ENCODE measurements at regions not wholly inside any gene's neighbourhood (a gene's known extent, or its start where the extent isn't known, plus 50 kb on each side); places are given as distances from the start of the nearest gene placed in this dataset.

- DNase-seq = no peak
- H3K27ac ChIP-seq = no peak overlapping the region
- TF ChIP-seq, protein P1, sequence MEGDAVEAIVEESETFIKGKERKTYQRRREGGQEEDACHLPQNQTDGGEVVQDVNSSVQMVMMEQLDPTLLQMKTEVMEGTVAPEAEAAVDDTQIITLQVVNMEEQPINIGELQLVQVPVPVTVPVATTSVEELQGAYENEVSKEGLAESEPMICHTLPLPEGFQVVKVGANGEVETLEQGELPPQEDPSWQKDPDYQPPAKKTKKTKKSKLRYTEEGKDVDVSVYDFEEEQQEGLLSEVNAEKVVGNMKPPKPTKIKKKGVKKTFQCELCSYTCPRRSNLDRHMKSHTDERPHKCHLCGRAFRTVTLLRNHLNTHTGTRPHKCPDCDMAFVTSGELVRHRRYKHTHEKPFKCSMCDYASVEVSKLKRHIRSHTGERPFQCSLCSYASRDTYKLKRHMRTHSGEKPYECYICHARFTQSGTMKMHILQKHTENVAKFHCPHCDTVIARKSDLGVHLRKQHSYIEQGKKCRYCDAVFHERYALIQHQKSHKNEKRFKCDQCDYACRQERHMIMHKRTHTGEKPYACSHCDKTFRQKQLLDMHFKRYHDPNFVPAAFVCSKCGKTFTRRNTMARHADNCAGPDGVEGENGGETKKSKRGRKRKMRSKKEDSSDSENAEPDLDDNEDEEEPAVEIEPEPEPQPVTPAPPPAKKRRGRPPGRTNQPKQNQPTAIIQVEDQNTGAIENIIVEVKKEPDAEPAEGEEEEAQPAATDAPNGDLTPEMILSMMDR (IDR thresholded peaks at IDR 0.05) = no peak
- no peak for TF ChIP-seq POLR2A (IDR thresholded peaks at IDR 0.05)
- intact Hi-C loops (cut with DNase I) = no loop called here
- 65 to 75% methylated on average over 1 of the region's 1 CpG for WGBS, 2 donors
- no peaks in the 10 kb centered on the region for H3K4me1 ChIP-seq
- H3K36me3 ChIP-seq = no peaks in the 10 kb centered on the region
- no peaks in the 10 kb centered on the region for H3K27me3 ChIP-seq
- no peaks in the 10 kb centered on the region for H3K9me3 ChIP-seq
- H3K4me3 ChIP-seq = no peak overlapping the region
Measured at GRCh38 chr1:173293756-173294155, 86.6 kb upstream of the TNFSF4 start.

GRCh38 chr1:173294843-173295242 lies 87.7 kb upstream of the TNFSF4 start:
- Histone ChIP-seq H3K9me3 (no peaks in the 10 kb centered on the region), H3K36me3 (no peaks in the 10 kb centered on the region), H3K27me3 (no peaks in the 10 kb centered on the region), H3K27ac (no peak overlapping the region), H3K4me1 (no peaks in the 10 kb centered on the region), H3K4me3 (no peak overlapping the region)
- intact Hi-C loops (cut with DNase I) = no loop called here
- WGBS, 2 donors = 47 to 57% methylated on average over 2 of the region's 2 CpGs
- TF ChIP-seq, protein P1 (IDR thresholded peaks at IDR 0.05) = no peak
- no peak for TF ChIP-seq POLR2A (IDR thresholded peaks at IDR 0.05)
- no peak for DNase-seq

DNA sequence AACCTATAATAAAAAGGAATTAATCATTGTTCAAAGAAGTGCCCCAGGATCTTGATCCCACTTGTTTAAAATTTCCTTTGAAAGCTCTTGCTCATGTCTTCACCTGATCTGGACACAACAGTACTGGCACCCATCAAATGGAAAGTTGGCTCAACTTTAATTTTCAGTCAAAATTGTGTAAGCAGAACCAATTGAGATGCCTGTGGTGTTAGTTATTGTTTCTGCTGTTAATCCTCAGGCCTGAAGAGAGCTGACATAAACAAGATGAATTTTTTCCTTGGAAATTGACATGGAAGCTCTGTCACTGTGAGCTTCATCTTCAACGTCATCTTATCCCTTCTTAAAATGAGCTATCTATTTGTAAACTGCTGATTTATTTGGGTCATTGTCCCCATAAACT lies 88.3 kb upstream of the TNFSF4 start:
- WGBS, 2 donors = 27 to 64% methylated on average over 1 of the region's 1 CpG
- H3K36me3 ChIP-seq = no peaks in the 10 kb centered on the region
- intact Hi-C loops (cut with DNase I) = no loop called here

GRCh38 chr1:173295995-173296394 lies 88.9 kb upstream of the TNFSF4 start:
- Histone ChIP-seq H3K36me3 (no peaks in the 10 kb centered on the region), H3K4me1 (no peaks in the 10 kb centered on the region), H3K4me3 (no peak overlapping the region), H3K27me3 (no peaks in the 10 kb centered on the region), H3K27ac (no peak overlapping the region), H3K9me3 (no peaks in the 10 kb centered on the region)
- TF ChIP-seq POLR2A (IDR thresholded peaks at IDR 0.05) = no peak
- TF ChIP-seq, protein P1 (IDR thresholded peaks at IDR 0.05) = no peak
- intact Hi-C loops (cut with DNase I) = no loop called here
- WGBS, 2 donors = 80 to 94% methylated on average over 1 of the region's 1 CpG
- no peak for DNase-seq

More for the DNA sequence above, 88.3 kb upstream of the TNFSF4 start:
- TF ChIP-seq POLR2A (IDR thresholded peaks at IDR 0.05) = no peak
- TF ChIP-seq, protein P1 (IDR thresholded peaks at IDR 0.05) = no peak
- Histone ChIP-seq H3K4me1 (no peaks in the 10 kb centered on the region), H3K27ac (no peak overlapping the region), H3K27me3 (no peaks in the 10 kb centered on the region), H3K4me3 (no peak overlapping the region), H3K9me3 (no peaks in the 10 kb centered on the region)
- DNase-seq = no peak

DNA sequence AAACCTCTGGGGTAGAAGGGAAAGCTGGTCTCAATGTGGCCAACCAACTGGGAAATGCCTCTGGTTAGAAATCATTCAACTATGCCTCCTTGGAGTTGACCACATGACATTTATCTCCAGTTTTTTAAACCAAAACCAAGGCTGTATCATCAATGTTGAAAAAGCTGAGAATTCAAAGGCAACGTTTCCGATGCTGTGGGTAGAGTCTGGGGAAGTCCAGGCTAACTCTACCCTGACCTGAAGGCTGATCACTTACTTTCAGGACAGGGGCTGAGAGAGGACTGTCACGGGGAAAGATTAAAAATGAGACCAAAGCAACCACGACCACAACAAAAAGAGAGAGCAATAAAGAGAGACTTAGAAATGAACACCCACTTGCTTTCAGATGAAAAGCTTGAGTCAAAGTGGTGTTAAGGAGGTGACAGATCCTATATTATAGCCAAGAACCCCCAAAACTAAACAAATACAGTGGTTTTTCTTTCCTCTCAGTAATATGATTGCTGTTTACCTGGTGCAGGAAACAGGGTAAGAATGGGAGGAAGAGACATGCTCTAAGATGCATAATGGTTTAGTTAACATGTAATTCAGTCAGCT lies 90.8 kb upstream of the TNFSF4 start:
- no peak for DNase-seq
- Histone ChIP-seq H3K9me3 (no peaks in the 10 kb centered on the region), H3K4me3 (no peak overlapping the region), H3K36me3 (no peaks in the 10 kb centered on the region), H3K4me1 (no peaks in the 10 kb centered on the region), H3K27me3 (no peaks in the 10 kb centered on the region), H3K27ac (no peak overlapping the region)
- 46 to 73% methylated on average over 4 of the region's 4 CpGs for WGBS, 2 donors
- TF ChIP-seq POLR2A (IDR thresholded peaks at IDR 0.05) = no peak
- TF ChIP-seq, protein P1 (IDR thresholded peaks at IDR 0.05) = no peak
- intact Hi-C loops (cut with DNase I) = no loop called here
